Caco-2 (cell line): ENCODE measurements at regions not wholly inside any gene's neighbourhood (a gene's known extent, or its start where the extent isn't known, plus 50 kb on each side); places are given as distances from the start of the nearest gene placed in this dataset.

Experiments
- BruUV-seq: library from RNA; stranded (reverse); fragments of 400-500 nt; replicated peaks from 2 replicates; lab custom pipeline; 2021; lab: Mats Ljungman, UMichigan
- CTCF ChIA-PET: fragments of 300-600 bp; sonication (Branson Sonifier 250); formaldehyde crosslinking; loops from one replicate; lab custom pipeline; 2022; ENCODE audit warnings: antibody characterized with exemption; lab: Charles Lee
- POLR2A ChIA-PET: fragments of 300-600 bp; sonication (Branson Sonifier 250); formaldehyde crosslinking; loops from one replicate; lab custom pipeline; 2022; ENCODE audit warnings: antibody characterized with exemption; lab: Charles Lee
- DNase-seq, 2 experiments: peaks; one replicate each; pipeline versions ENCODE4 v3.0.0 to v3.0.0-alpha.2; 2020 to 2022
- H3K27me3 ChIP-seq: replicated peaks from 2 replicates; pipeline ENCODE4 v1.6.0; 2011; ENCODE audit warnings: low read length; ENCODE audit not compliant: control insufficient read depth, insufficient read depth
- H3K36me3 ChIP-seq: 2 replicates; pipeline ENCODE4 v1.5.1; 2011; ENCODE audit warnings: low read length; ENCODE audit not compliant: control insufficient read depth, insufficient read depth
- H3K4me1 ChIP-seq: fragments of 250-450 bp; sonication (Bioruptor Pico); 2 replicates; pipeline ENCODE4 v1.5.1; 2020; ENCODE audit warnings: mild to moderate bottlenecking
- H3K4me3 ChIP-seq: 2 replicates; pipeline ENCODE4 v1.5.1; 2011; ENCODE audit warnings: low read depth, mild to moderate bottlenecking, control low read depth, low read length
- H3K9me3 ChIP-seq: fragments of 250-450 bp; sonication (Bioruptor Pico); 2 replicates; pipeline ENCODE4 v1.5.1; 2020; ENCODE audit warnings: mild to moderate bottlenecking, moderate library complexity
- H3K27ac Mint-ChIP-seq: one replicate; pipeline ENCODE4 v1.8.0; 2022; ENCODE audit warnings: mixed read lengths; ENCODE audit not compliant: unreplicated experiment
- H3K27me3 Mint-ChIP-seq: one replicate; pipeline ENCODE4 v1.8.0; 2022; ENCODE audit warnings: mixed read lengths; ENCODE audit not compliant: insufficient read depth, unreplicated experiment
- H3K36me3 Mint-ChIP-seq: one replicate; pipeline ENCODE4 v1.8.0; 2022; ENCODE audit warnings: mild to moderate bottlenecking, mixed read lengths; ENCODE audit not compliant: insufficient read depth, unreplicated experiment
- H3K4me1 Mint-ChIP-seq: one replicate; pipeline ENCODE4 v1.8.0; 2022; ENCODE audit warnings: low read depth, mixed read lengths; ENCODE audit not compliant: unreplicated experiment
- H3K4me3 Mint-ChIP-seq: one replicate; pipeline ENCODE4 v1.8.0; 2022; ENCODE audit warnings: mild to moderate bottlenecking, moderate library complexity, mixed read lengths; ENCODE audit not compliant: unreplicated experiment
- H3K9me3 Mint-ChIP-seq: one replicate; pipeline ENCODE4 v1.8.0; 2022; ENCODE audit warnings: mixed read lengths; ENCODE audit not compliant: unreplicated experiment
- intact Hi-C: fragments of 100-400 bp; cut with micrococcal nuclease; formaldehyde crosslinking; loops from one replicate; pipeline ENCODE4 v1.10.0; 2022; ENCODE audit not compliant: unreplicated experiment
- TF ChIP-seq, protein P1 (sequence below), 2 experiments: fragments of 200-600 bp in 1 of 2; IDR thresholded peaks; 1 replicate in 1 of 2; 2 replicates in 1 of 2; pipeline versions ENCODE4 v1.5.1 to v1.8.0; 2011 to 2022; ENCODE audit warnings: antibody characterized with exemption in 1 of 2, control low read depth in 1 of 2, inconsistent platforms in 1 of 2, low read depth in 1 of 2, low read length in 1 of 2, mild to moderate bottlenecking in 1 of 2, moderate library complexity in 1 of 2; ENCODE audit not compliant: insufficient read depth in 1 of 2, severe bottlenecking in 1 of 2, unreplicated experiment in 1 of 2

DNA sequence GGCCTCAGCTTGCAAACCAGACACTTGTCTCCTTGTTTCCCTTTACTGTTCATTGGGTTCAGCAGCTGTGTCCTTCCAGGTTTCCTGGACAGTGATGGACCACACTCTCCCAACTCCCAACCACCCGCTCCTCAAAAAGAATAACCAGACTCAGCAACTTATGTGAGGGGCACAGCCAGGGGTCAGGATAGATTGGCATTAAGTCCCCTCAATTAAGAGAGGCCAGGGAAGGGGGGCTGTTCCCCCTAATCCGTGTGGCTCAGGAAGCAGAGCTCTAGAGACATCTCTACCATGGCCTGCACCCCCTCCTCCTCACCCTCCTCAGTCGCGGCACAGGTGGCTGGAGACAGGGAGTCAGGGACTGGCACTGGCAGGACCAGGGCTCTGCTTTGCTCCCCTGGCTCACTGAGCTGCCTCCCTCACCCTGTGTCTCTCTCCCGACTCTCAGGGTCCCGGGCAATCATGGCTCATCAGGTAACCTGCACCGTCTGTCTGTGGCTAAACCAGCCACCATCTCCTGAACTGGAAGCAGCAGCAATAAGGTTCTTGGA, 111.7 kb downstream of the ZNF280B start:
- intact Hi-C loops: loop anchor here (1.0 kb wide), 1 partner anchor 48 kb away; no protein-coding TSS in a partner anchor
- H3K4me3 Mint-ChIP-seq: no peak overlapping the region
- CTCF ChIA-PET: interaction anchor here (1.8 kb wide), 1 partner anchor 48 kb away, joined by 7 read pairs; no protein-coding TSS in a partner anchor

DNA sequence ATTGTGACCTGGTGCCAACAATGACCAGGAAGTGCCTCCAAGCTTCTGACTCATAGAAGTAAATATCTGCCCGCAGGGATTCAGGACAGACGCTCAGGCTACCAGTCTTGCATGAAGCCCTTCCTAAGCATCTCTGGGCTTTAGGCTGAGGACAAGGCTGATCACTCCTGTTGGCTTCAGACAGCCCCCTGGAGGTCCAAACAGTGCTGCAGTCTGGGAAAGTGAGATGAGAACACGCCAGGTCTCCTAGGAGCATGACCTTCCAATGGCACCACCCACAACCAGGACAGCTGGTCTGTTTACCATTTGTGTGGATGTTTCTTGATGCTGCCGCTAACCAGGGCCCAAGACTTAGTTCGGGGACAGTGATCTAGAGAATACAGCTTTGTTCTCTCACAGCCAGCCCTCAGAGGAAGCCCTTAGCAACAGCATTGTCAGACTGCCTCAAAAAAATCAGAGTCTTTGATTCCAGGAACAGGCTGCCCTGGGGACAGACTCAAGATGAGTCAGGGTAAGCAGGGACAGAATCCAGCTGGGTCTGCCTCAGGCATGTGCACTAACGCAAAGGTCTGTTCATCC, 111.2 kb downstream of the ZNF280B start:
- Histone ChIP-seq H3K9me3 (0 out of 2 replicates have a peak, but pooled peaks cover 3% of the 10 kb centered on the region), H3K27me3 (no peaks in the 10 kb centered on the region; the same call in 1 of the 2 replicates), H3K36me3 (no peaks in the 10 kb centered on the region), H3K4me3 (no peak overlapping the region), H3K4me1 (no peaks in the 10 kb centered on the region)
- Mint-ChIP-seq H3K36me3 (no peaks in the 10 kb centered on the region), H3K27me3 (peaks cover 9% of the 10 kb centered on the region), H3K4me3 (no peak overlapping the region), H3K9me3 (no peaks in the 10 kb centered on the region), H3K27ac (no peak overlapping the region), H3K4me1 (peaks cover 6% of the 10 kb centered on the region)
- ChIA-PET CTCF (interaction anchor here (1.8 kb wide), 1 partner anchor 48 kb away, joined by 7 read pairs; no protein-coding TSS in a partner anchor), POLR2A (no interaction called here)
- intact Hi-C loops: loop anchor here (1.0 kb wide), 1 partner anchor 48 kb away; no protein-coding TSS in a partner anchor
- peak in 1 of 2 experiments; percentile 28 for DNase-seq
- no TSS peak for BruUV-seq
- TF ChIP-seq, protein P1, sequence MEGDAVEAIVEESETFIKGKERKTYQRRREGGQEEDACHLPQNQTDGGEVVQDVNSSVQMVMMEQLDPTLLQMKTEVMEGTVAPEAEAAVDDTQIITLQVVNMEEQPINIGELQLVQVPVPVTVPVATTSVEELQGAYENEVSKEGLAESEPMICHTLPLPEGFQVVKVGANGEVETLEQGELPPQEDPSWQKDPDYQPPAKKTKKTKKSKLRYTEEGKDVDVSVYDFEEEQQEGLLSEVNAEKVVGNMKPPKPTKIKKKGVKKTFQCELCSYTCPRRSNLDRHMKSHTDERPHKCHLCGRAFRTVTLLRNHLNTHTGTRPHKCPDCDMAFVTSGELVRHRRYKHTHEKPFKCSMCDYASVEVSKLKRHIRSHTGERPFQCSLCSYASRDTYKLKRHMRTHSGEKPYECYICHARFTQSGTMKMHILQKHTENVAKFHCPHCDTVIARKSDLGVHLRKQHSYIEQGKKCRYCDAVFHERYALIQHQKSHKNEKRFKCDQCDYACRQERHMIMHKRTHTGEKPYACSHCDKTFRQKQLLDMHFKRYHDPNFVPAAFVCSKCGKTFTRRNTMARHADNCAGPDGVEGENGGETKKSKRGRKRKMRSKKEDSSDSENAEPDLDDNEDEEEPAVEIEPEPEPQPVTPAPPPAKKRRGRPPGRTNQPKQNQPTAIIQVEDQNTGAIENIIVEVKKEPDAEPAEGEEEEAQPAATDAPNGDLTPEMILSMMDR (IDR thresholded peaks at IDR 0.05; ENCODE audit: insufficient read depth in 1 of 2, low read depth in 1 of 2, low read length in 1 of 2, severe bottlenecking in 1 of 2, unreplicated experiment in 1 of 2): peak in 1 of 2 experiments; percentile 47

More for the DNA sequence above, 111.7 kb downstream of the ZNF280B start:
- Histone ChIP-seq H3K4me1 (no peaks in the 10 kb centered on the region), H3K9me3 (0 out of 2 replicates have a peak, but pooled peaks cover 5% of the 10 kb centered on the region), H3K36me3 (no peaks in the 10 kb centered on the region), H3K4me3 (no peak overlapping the region), H3K27me3 (no peaks in the 10 kb centered on the region; the same call in 1 of the 2 replicates)
- no peaks in the 10 kb centered on the region for H3K36me3 Mint-ChIP-seq
- peaks cover 6% of the 10 kb centered on the region for H3K4me1 Mint-ChIP-seq
- TF ChIP-seq, protein P1 (IDR thresholded peaks at IDR 0.05; ENCODE audit: insufficient read depth in 1 of 2, low read depth in 1 of 2, low read length in 1 of 2, severe bottlenecking in 1 of 2, unreplicated experiment in 1 of 2): no peak
- no peak for DNase-seq
- H3K9me3 Mint-ChIP-seq: no peaks in the 10 kb centered on the region
- POLR2A ChIA-PET: no interaction called here
- no peak overlapping the region for H3K27ac Mint-ChIP-seq
- peaks cover 9% of the 10 kb centered on the region for H3K27me3 Mint-ChIP-seq
- BruUV-seq: no TSS peak

DNA sequence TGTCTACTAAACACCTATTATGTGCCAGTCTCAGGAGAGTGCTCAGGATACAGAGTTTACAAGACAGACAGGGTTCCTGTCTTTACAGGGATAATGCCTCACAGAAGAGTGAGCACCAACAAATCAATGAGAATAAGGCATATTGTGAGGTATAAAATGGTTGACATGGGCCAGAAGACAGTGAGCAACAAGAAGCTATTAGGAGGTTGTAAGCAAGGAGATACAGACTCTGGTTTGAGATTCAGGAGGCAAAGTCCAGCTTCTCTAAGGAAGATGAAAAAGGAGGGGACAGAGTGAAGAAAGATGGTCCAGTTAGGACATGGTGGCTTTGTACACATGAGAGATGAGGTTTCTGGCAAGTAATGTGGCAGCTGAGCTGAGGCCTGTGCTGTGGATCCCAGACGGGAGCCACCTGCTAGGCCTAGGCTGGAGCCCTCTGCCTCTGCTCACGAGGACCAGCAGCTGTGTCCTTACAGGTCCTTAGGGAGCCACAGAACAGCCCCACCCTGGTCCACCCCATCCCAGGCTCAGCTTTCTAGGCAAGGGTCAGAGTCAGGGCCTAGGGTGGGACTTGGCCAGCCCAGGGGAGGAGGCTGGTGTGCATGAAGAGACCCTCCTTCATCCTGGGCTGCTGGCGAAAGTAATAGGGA, 110.5 kb downstream of the ZNF280B start:
- TF ChIP-seq, protein P1 (IDR thresholded peaks at IDR 0.05; ENCODE audit: insufficient read depth in 1 of 2, low read depth in 1 of 2, low read length in 1 of 2, severe bottlenecking in 1 of 2, unreplicated experiment in 1 of 2): no peak
- H3K4me1 ChIP-seq: no peaks in the 10 kb centered on the region
- no peaks in the 10 kb centered on the region for H3K36me3 Mint-ChIP-seq
- no peaks in the 10 kb centered on the region for H3K9me3 ChIP-seq
- H3K27me3 ChIP-seq: no peaks in the 10 kb centered on the region; the same call in 1 of the 2 replicates
- H3K36me3 ChIP-seq: no peaks in the 10 kb centered on the region
- POLR2A ChIA-PET: no interaction called here
- intact Hi-C loops: loop anchor here (1.0 kb wide), 1 partner anchor 49 kb away; no protein-coding TSS in a partner anchor
- H3K9me3 Mint-ChIP-seq: no peaks in the 10 kb centered on the region
- H3K27ac Mint-ChIP-seq: no peak overlapping the region
- CTCF ChIA-PET: interaction anchor here (1.8 kb wide), 1 partner anchor 49 kb away, joined by 7 read pairs; no protein-coding TSS in a partner anchor
- no peak overlapping the region for H3K4me3 ChIP-seq
- no peak overlapping the region for H3K4me3 Mint-ChIP-seq
- DNase-seq: no peak
- peaks cover 9% of the 10 kb centered on the region for H3K27me3 Mint-ChIP-seq
- no TSS peak for BruUV-seq
- peaks cover 6% of the 10 kb centered on the region for H3K4me1 Mint-ChIP-seq
